PFSK-1 (cell line): ENCODE measurements at regions not wholly inside any gene's neighbourhood (a gene's known extent, or its start where the extent isn't known, plus 50 kb on each side); places are given as distances from the start of the nearest gene placed in this dataset.

ENCODE experiments used
- FOXP2 ChIP-seq: optimal IDR thresholded peaks from 2 replicates; pipeline ENCODE3; 2011; ENCODE audit warnings: borderline replicate concordance, control low read depth, inconsistent platforms; ENCODE audit not compliant: insufficient read depth; ENCODE audit errors: extremely low read length, extremely low read depth
- POLR2AphosphoS5 ChIP-seq: IDR thresholded peaks from 2 replicates; pipeline ENCODE4 v1.6.1; 2012; ENCODE audit warnings: low read depth, mild to moderate bottlenecking, control low read depth, low read length, moderate library complexity
- SIN3A ChIP-seq: IDR thresholded peaks from 2 replicates; pipeline ENCODE4 v1.6.1; 2012; ENCODE audit warnings: mild to moderate bottlenecking, low read length, moderate library complexity, borderline replicate concordance; ENCODE audit not compliant: insufficient read depth
- TAF1 ChIP-seq: IDR thresholded peaks from 2 replicates; pipeline ENCODE4 v1.6.1; 2012; ENCODE audit warnings: low read length, control low read depth, borderline replicate concordance; ENCODE audit not compliant: insufficient read depth
- TF ChIP-seq, protein P1 (sequence below), 2 experiments: IDR thresholded peaks; 2 replicates each; pipeline versions ENCODE4 v1.6.1 to v1.8.0; 2011 to 2012; ENCODE audit warnings: low read depth in 2 of 2, low read length in 2 of 2, control low read depth in 1 of 2, inconsistent platforms in 1 of 2, mild to moderate bottlenecking in 1 of 2, moderate library complexity in 1 of 2; ENCODE audit not compliant: insufficient read depth in 1 of 2

- TF ChIP-seq POLR2AphosphoS5 (no peak), TAF1 (no peak), FOXP2 (no peak), SIN3A (no peak)
- TF ChIP-seq, protein P1, sequence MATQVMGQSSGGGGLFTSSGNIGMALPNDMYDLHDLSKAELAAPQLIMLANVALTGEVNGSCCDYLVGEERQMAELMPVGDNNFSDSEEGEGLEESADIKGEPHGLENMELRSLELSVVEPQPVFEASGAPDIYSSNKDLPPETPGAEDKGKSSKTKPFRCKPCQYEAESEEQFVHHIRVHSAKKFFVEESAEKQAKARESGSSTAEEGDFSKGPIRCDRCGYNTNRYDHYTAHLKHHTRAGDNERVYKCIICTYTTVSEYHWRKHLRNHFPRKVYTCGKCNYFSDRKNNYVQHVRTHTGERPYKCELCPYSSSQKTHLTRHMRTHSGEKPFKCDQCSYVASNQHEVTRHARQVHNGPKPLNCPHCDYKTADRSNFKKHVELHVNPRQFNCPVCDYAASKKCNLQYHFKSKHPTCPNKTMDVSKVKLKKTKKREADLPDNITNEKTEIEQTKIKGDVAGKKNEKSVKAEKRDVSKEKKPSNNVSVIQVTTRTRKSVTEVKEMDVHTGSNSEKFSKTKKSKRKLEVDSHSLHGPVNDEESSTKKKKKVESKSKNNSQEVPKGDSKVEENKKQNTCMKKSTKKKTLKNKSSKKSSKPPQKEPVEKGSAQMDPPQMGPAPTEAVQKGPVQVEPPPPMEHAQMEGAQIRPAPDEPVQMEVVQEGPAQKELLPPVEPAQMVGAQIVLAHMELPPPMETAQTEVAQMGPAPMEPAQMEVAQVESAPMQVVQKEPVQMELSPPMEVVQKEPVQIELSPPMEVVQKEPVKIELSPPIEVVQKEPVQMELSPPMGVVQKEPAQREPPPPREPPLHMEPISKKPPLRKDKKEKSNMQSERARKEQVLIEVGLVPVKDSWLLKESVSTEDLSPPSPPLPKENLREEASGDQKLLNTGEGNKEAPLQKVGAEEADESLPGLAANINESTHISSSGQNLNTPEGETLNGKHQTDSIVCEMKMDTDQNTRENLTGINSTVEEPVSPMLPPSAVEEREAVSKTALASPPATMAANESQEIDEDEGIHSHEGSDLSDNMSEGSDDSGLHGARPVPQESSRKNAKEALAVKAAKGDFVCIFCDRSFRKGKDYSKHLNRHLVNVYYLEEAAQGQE (IDR thresholded peaks at IDR 0.05; ENCODE audit: insufficient read depth in 1 of 2, low read depth in 2 of 2, low read length in 2 of 2): no peak
Observed at GRCh38 chr5:29894668-29895067, 1298.8 kb upstream of the CDH6 start.

DNA sequence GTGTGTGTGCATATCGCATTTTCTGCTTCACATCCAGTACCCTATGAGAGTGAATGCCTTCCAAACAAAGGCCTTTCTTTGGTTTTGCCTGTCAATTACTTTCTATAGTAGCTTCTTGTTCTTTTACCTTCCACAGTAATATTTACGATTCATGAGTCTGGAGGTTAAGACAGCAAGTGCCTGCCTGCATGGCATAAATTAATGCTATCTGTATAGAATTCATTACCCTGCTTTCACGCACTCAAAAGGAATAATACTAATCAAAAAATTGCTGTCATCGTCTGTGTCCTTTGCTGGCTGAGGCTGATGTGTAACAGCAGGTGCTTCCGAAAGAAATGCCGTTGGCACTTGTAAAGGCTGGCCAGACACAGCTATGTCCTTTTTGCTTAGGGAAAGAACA is 1304.4 kb upstream of the CDH6 start:
- no peak for TF ChIP-seq POLR2AphosphoS5
- TF ChIP-seq SIN3A: no peak
- TF ChIP-seq FOXP2: no peak
- TF ChIP-seq, protein P1 (IDR thresholded peaks at IDR 0.05; ENCODE audit: insufficient read depth in 1 of 2, low read depth in 2 of 2, low read length in 2 of 2): no peak
- no peak for TF ChIP-seq TAF1

GRCh38 chr5:29885595-29885994 is 1307.9 kb upstream of the CDH6 start:
- no peak for TF ChIP-seq TAF1
- TF ChIP-seq, protein P1 (IDR thresholded peaks at IDR 0.05; ENCODE audit: insufficient read depth in 1 of 2, low read depth in 2 of 2, low read length in 2 of 2): no peak
- TF ChIP-seq SIN3A: no peak
- no peak for TF ChIP-seq FOXP2
- TF ChIP-seq POLR2AphosphoS5: no peak

- TF ChIP-seq, protein P1 (IDR thresholded peaks at IDR 0.05; ENCODE audit: insufficient read depth in 1 of 2, low read depth in 2 of 2, low read length in 2 of 2): no peak
- no peak for TF ChIP-seq TAF1
- no peak for TF ChIP-seq POLR2AphosphoS5
- TF ChIP-seq SIN3A: no peak
- TF ChIP-seq FOXP2: no peak
Observed at GRCh38 chr5:29882036-29882435, 1311.5 kb upstream of the CDH6 start.

DNA sequence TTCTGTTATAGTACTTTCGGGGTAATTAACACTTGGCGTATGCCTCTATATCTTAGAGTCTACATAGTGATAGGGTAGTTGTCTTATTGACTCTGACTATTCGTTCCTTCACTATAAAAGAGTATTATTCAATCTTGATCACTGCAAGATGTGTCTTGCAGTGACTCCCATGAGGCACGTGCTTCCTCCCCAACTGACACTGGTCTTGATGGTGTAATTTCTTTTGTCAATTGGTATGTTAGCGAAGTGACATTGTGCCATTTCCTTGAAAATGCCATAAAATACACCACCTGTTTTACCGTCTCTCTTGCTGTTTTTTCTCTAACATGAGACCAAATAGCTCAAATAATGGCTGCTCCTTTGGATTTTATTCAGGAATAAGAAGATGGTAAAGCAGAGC is 1314.1 kb upstream of the CDH6 start:
- TF ChIP-seq FOXP2 (no peak), POLR2AphosphoS5 (no peak), TAF1 (no peak)
- TF ChIP-seq, protein P1 (IDR thresholded peaks at IDR 0.05; ENCODE audit: insufficient read depth in 1 of 2, low read depth in 2 of 2, low read length in 2 of 2): no peak
